ENCODE measurements at regions not wholly inside any gene's neighbourhood (a gene's known extent, or its start where the extent isn't known, plus 50 kb on each side); places are given as distances from the start of the nearest gene placed in this dataset.

DNA sequence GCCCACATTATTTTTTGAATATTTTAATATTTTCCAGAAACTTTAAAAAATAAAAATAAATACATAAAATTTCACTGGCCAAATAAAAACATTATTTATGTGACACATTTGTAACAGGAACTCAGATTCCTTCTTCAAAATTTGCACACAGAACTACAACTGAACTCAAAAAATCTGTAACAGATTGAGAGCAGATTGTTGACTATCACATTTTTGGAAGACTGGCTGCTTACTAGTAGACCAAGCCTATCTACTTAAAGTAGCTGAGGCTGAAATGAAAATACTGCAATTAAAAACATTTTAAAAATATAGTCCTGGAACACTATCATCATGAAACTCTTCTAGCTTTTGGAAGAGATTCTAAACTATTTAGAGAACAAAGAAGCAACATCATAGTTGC lies 203.9 kb downstream of the SH3BGRL start:
- TF ChIP-seq, protein P1, sequence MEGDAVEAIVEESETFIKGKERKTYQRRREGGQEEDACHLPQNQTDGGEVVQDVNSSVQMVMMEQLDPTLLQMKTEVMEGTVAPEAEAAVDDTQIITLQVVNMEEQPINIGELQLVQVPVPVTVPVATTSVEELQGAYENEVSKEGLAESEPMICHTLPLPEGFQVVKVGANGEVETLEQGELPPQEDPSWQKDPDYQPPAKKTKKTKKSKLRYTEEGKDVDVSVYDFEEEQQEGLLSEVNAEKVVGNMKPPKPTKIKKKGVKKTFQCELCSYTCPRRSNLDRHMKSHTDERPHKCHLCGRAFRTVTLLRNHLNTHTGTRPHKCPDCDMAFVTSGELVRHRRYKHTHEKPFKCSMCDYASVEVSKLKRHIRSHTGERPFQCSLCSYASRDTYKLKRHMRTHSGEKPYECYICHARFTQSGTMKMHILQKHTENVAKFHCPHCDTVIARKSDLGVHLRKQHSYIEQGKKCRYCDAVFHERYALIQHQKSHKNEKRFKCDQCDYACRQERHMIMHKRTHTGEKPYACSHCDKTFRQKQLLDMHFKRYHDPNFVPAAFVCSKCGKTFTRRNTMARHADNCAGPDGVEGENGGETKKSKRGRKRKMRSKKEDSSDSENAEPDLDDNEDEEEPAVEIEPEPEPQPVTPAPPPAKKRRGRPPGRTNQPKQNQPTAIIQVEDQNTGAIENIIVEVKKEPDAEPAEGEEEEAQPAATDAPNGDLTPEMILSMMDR (IDR thresholded peaks at IDR 0.05) = no peak
- no peak for TF ChIP-seq POLR2A (IDR thresholded peaks at IDR 0.05)
